ENCODE measurements at regions not wholly inside any gene's neighbourhood (a gene's known extent, or its start where the extent isn't known, plus 50 kb on each side); places are given as distances from the start of the nearest gene placed in this dataset.
"Not testable (repeated sequence)": the region's sequence is repeated elsewhere in the genome, so short reads cannot be mapped to it uniquely, and the experiment has no call there.

DNA sequence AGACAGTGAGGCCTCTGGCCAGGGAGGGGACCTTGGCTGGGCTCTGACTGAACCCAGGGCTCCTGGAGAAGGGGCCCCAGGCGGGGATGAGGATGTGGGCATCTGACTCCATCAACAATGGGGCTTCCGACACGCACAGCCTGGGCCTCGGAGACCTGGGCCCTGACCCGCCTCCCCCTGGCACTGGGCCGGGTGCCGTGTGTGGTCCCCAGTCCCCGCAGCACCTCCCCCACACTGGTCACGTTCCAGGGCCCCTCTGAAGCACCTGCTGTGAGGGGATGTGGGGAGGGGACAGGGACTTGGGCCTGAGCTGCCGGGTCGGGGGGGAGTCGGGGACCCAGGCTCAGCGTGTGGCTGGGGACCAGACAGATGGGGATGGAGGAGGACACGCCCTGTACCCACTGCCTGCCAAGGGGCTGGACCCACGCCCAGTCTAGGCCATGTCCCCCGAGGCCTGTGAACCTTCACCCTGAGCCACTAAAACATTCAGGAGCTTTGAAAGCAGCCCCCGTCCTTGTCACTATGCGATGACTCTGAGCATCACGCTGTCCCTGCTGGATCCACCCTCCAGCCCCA is 165.8 kb downstream of the TMEM121 start:
- TF ChIP-seq, protein P1, sequence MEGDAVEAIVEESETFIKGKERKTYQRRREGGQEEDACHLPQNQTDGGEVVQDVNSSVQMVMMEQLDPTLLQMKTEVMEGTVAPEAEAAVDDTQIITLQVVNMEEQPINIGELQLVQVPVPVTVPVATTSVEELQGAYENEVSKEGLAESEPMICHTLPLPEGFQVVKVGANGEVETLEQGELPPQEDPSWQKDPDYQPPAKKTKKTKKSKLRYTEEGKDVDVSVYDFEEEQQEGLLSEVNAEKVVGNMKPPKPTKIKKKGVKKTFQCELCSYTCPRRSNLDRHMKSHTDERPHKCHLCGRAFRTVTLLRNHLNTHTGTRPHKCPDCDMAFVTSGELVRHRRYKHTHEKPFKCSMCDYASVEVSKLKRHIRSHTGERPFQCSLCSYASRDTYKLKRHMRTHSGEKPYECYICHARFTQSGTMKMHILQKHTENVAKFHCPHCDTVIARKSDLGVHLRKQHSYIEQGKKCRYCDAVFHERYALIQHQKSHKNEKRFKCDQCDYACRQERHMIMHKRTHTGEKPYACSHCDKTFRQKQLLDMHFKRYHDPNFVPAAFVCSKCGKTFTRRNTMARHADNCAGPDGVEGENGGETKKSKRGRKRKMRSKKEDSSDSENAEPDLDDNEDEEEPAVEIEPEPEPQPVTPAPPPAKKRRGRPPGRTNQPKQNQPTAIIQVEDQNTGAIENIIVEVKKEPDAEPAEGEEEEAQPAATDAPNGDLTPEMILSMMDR (IDR thresholded peaks at IDR 0.05): not testable (repeated sequence)
- TF ChIP-seq EP300 (IDR thresholded peaks at IDR 0.05; ENCODE audit: low read depth): not testable (repeated sequence)
